Sigmoid colon (tissue), 4 donors: ENCODE measurements at regions not wholly inside any gene's neighbourhood (a gene's known extent, or its start where the extent isn't known, plus 50 kb on each side); places are given as distances from the start of the nearest gene placed in this dataset.

Experiments
- POLR2A ChIP-seq, 2 donors: fragments of 450-650 bp; IDR thresholded peaks; one replicate each; pipeline ENCODE4 v1.6.1; 2016; ENCODE audit warnings: antibody characterized with exemption in 2 of 2, mild to moderate bottlenecking in 2 of 2, moderate library complexity in 2 of 2
- POLR2AphosphoS5 ChIP-seq, 4 donors: sonication (generic); formaldehyde crosslinking; IDR thresholded peaks; one replicate each; pipeline ENCODE4 v1.6.1; 2017; ENCODE audit warnings: antibody characterized with exemption in 4 of 4
- TF ChIP-seq, protein P1 (sequence below), 4 experiments: fragments of 450-650 bp in 3 of 4; fragments of 200-600 bp in 1 of 4; IDR thresholded peaks; one replicate each; pipeline ENCODE4 v1.5.1; 2016 to 2019; ENCODE audit warnings: antibody characterized with exemption in 4 of 4, mild to moderate bottlenecking in 3 of 4, moderate library complexity in 2 of 4

DNA sequence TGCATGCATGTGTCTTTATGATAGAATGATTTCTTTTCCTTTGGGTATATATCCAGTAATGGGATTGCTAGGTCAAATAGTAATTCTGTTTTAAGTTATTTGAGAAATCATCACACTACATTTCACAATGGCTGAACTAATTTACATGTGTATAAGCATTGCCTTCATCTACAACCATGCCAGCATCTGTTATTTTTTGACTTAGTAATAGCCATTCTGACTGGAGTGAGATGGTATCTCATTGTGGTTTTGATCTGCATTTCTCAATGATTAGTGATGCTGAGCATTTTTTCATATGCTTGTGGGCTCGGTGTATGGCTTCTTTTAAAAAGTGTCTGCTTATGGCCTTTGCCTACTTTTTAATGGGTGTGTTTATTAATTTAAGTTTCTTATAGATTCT, 102.3 kb upstream of the CCDC112 start:
- TF ChIP-seq POLR2A (IDR thresholded peaks at IDR 0.05) (no peak), POLR2AphosphoS5 (IDR thresholded peaks at IDR 0.05) (no peak)
- TF ChIP-seq, protein P1, sequence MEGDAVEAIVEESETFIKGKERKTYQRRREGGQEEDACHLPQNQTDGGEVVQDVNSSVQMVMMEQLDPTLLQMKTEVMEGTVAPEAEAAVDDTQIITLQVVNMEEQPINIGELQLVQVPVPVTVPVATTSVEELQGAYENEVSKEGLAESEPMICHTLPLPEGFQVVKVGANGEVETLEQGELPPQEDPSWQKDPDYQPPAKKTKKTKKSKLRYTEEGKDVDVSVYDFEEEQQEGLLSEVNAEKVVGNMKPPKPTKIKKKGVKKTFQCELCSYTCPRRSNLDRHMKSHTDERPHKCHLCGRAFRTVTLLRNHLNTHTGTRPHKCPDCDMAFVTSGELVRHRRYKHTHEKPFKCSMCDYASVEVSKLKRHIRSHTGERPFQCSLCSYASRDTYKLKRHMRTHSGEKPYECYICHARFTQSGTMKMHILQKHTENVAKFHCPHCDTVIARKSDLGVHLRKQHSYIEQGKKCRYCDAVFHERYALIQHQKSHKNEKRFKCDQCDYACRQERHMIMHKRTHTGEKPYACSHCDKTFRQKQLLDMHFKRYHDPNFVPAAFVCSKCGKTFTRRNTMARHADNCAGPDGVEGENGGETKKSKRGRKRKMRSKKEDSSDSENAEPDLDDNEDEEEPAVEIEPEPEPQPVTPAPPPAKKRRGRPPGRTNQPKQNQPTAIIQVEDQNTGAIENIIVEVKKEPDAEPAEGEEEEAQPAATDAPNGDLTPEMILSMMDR (IDR thresholded peaks at IDR 0.05), result no peak
